ENCODE measurements at regions not wholly inside any gene's neighbourhood (a gene's known extent, or its start where the extent isn't known, plus 50 kb on each side); places are given as distances from the start of the nearest gene placed in this dataset.

DNA sequence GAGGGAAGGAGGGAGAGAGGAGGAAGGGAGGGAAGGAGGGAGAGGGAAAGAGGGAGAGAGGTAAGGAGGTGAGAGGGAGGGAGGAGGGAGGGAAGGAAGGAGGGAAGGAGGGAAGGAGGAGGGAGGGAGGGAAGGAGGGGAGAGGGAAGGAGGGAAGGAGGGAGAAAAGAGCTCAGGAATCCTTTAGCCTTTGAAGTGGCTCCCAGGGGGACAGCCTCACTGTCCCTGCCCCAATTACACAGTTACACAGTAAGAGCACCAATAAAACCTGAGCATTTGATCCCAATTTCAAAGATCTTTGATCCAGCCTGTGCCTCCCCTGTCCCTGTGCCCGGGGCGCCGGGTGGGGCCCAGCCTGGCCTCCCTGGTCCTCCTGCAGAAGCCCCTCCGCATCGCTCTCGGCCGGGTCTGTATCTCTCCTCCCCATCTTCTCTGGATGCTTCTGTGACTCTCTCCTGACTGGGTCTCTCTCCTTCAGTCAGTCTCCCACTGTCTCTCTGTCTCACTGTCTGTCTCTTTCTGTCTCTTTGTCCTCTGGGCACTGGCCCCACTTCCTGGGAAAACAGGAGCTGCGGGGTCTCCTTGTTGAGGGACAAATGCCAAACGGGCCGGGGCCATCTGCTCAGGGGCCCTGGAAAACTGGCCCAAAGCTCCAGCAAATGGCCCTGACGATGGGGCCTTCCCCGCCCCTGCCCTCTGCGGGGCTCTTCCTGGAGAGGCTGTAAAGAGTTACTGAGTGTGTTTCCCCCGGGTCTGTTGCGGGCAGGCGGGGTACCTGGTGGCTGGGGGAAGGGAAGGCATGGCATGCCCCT is 54.2 kb upstream of the EGFL7 start:
- Histone ChIP-seq H3K27me3 (no peaks in the 10 kb centered on the region), H3K4me3 (no peak overlapping the region), H3K36me3 (no peaks in the 10 kb centered on the region), H3K9me3 (no peaks in the 10 kb centered on the region), H3K27ac (no peak overlapping the region), H3K4me1 (peaks cover 29 to 38% (median 36%) of the 10 kb centered on the region in 4 donors)
- TF ChIP-seq, protein P1, sequence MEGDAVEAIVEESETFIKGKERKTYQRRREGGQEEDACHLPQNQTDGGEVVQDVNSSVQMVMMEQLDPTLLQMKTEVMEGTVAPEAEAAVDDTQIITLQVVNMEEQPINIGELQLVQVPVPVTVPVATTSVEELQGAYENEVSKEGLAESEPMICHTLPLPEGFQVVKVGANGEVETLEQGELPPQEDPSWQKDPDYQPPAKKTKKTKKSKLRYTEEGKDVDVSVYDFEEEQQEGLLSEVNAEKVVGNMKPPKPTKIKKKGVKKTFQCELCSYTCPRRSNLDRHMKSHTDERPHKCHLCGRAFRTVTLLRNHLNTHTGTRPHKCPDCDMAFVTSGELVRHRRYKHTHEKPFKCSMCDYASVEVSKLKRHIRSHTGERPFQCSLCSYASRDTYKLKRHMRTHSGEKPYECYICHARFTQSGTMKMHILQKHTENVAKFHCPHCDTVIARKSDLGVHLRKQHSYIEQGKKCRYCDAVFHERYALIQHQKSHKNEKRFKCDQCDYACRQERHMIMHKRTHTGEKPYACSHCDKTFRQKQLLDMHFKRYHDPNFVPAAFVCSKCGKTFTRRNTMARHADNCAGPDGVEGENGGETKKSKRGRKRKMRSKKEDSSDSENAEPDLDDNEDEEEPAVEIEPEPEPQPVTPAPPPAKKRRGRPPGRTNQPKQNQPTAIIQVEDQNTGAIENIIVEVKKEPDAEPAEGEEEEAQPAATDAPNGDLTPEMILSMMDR (IDR thresholded peaks at IDR 0.05) = no peak
- TF ChIP-seq EP300 (IDR thresholded peaks at IDR 0.05) (no peak), POLR2AphosphoS5 (IDR thresholded peaks at IDR 0.05) (no peak), POLR2A (IDR thresholded peaks at IDR 0.05) (no peak)
- WGBS, 2 donors = 81 to 82% methylated on average over 16 of the region's 16 CpGs
- ATAC-seq (ENCODE audit: low FRiP score in 2 of 2) (no peak), DNase-seq (peak in 1 of 2 donors; percentile 61)

DNA sequence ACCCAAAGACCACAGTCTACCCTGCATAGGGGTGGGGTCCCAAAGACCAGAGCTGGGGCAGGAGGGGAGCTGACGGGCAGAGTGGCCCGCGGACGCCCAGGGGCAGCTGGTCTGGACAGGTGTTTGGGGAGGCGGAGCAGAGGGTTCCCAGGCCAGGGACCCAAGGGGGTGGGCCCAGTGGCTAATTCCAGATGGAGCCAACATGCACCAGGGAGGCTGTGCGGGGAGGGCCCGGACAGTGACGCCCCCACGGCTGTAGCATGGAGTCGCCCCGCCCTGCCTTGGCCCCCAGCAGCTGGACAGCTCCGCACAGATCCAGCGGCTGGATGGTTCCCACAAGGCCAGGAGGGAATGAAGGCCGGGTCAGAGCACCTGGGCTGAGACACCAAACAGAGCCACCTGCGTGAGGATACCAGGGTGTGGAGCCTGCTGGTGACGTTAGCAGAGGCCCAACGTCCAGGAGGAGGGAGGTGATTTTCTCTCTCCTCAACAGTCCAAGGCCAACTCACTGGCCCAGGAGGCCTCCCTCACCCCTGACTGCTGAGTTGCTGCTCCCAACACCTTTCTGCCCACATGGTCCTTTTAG is 55.3 kb upstream of the EGFL7 start:
- no peak for TF ChIP-seq POLR2AphosphoS5 (IDR thresholded peaks at IDR 0.05)
- TF ChIP-seq EP300 (IDR thresholded peaks at IDR 0.05) = no peak
- no peak for TF ChIP-seq POLR2A (IDR thresholded peaks at IDR 0.05)
- TF ChIP-seq, protein P1 (IDR thresholded peaks at IDR 0.05) = no peak
- Histone ChIP-seq H3K27me3 (no peaks in the 10 kb centered on the region), H3K4me1 (peaks cover 31 to 42% (median 36%) of the 10 kb centered on the region in 4 donors), H3K36me3 (no peaks in the 10 kb centered on the region), H3K4me3 (no peak overlapping the region), H3K27ac (no peak overlapping the region), H3K9me3 (no peaks in the 10 kb centered on the region)
- DNase-seq (peak in 1 of 2 donors; percentile 62), ATAC-seq (ENCODE audit: low FRiP score in 2 of 2) (no peak)
- WGBS, 2 donors = 97 to 98% methylated on average over 7 to 14 of the region's 17 CpGs

DNA sequence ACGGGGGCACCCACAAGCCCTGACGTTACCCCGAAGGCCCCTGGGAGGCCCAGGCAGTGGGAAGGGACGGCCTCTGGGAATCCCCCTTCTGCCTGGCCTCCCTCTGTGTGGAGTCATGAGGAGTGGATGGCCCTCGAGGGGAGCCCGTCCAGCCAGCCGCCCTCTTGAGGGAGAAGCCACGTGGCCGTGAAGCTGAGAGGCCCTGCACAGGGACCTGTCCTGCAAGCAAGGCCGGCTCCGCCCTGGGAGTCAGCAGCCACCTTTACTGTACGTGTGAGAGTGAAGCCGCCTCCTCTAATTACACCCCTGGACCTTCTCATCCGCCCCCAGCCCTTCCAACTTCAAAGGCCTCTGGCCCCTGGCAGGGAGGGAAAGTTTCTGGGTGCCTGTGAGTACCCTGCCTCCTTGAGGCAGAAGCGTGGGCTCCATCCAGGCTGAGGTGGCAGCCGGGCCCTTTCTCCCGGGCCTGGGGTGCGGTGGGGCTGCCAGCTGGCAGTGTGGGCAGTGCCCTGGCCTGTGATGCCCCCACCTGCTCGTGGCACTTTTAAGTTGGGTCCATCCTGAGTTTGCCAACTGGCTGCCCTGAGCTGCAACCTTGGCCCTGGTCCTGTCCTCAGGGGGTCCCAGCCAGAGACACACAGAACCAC is 55.9 kb upstream of the EGFL7 start:
- TF ChIP-seq, protein P1 (IDR thresholded peaks at IDR 0.05) = no peak
- no peak for TF ChIP-seq EP300 (IDR thresholded peaks at IDR 0.05)
- TF ChIP-seq POLR2AphosphoS5 (IDR thresholded peaks at IDR 0.05) = no peak
- no peak for TF ChIP-seq POLR2A (IDR thresholded peaks at IDR 0.05)
- ATAC-seq (ENCODE audit: low FRiP score in 2 of 2) = no peak
- peak in 1 of 2 donors; percentile 73 for DNase-seq
- Histone ChIP-seq H3K27me3 (no peaks in the 10 kb centered on the region), H3K4me1 (peaks cover 31 to 42% (median 36%) of the 10 kb centered on the region in 4 donors), H3K4me3 (no peak overlapping the region), H3K27ac (peak overlapping the region in 2 of 4 donors; percentile 73 to 76), H3K9me3 (no peaks in the 10 kb centered on the region), H3K36me3 (no peaks in the 10 kb centered on the region)
- WGBS, 2 donors = 85 to 90% methylated on average over 12 to 18 of the region's 19 CpGs

DNA sequence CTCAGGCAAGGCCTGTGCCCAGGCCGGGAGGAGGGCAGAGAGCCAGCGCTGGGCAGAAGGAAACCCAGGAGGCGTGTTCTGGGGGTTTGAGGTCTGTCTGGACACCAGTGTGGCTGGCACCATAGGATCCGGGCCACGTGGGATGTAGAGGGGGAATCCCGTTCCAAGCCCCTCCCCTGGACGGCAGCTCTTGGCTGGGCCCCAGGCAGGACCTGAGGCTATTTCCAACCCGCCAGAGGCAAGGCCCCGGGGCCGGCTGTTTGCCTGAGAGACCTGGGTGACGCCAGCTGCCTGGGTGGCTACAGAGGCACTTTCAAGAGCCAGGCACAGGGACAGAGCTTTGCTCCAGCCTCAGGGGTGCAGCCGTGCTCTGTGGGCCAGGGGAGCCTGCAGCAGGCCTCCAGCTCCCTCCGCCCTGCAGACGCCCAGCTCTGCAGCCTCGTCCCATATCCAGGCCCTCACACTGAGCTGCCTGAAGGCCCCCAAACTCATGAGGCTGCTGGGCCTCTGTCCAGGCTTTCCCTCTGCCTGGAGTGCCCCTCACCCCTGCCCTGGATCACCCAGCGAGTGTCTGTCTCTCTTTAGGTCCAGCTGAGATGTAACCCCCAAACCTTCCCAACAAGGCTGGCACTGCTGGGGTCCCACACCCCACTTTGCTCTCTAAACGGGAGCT is 56.6 kb upstream of the EGFL7 start:
- 69% methylated on average over 9 of the region's 17 CpGs; no CpG with 5 or more reads in 1 of the 2 donors for WGBS, 2 donors
- peaks cover 31 to 42% (median 36%) of the 10 kb centered on the region in 4 donors for H3K4me1 ChIP-seq
- ATAC-seq (ENCODE audit: low FRiP score in 2 of 2) = no peak
- TF ChIP-seq, protein P1 (IDR thresholded peaks at IDR 0.05) = no peak
- TF ChIP-seq POLR2A (IDR thresholded peaks at IDR 0.05) (no peak), POLR2AphosphoS5 (IDR thresholded peaks at IDR 0.05) (no peak), EP300 (IDR thresholded peaks at IDR 0.05) (no peak)
- no peak overlapping the region for H3K4me3 ChIP-seq
- no peaks in the 10 kb centered on the region for H3K27me3 ChIP-seq
- no peaks in the 10 kb centered on the region for H3K36me3 ChIP-seq
- no peaks in the 10 kb centered on the region for H3K9me3 ChIP-seq
- peak overlapping the region in 2 of 4 donors; percentile 73 to 76 for H3K27ac ChIP-seq
- peak in 1 of 2 donors; percentile 60 for DNase-seq

All from upper lobe of left lung (tissue), 6 donors.